ENCODE measurements at regions not wholly inside any gene's neighbourhood (a gene's known extent, or its start where the extent isn't known, plus 50 kb on each side); places are given as distances from the start of the nearest gene placed in this dataset.

GRCh38 chr6:141028791-141029280 is 1103.9 kb upstream of the GJE1 start:
- DNase-seq: no peak

- DNase-seq: no peak
Observed at GRCh38 chr6:141026504-141026903, 1106.2 kb upstream of the GJE1 start.

GRCh38 chr6:141024526-141024925 is 1108.2 kb upstream of the GJE1 start:
- no peak for DNase-seq

GRCh38 chr6:141017941-141018340 is 1114.8 kb upstream of the GJE1 start:
- DNase-seq: no peak

- DNase-seq: no peak
Observed at GRCh38 chr6:141000917-141001316, 1131.8 kb upstream of the GJE1 start.

GRCh38 chr6:140993515-140993914 is 1139.2 kb upstream of the GJE1 start:
- no peak for DNase-seq

GRCh38 chr6:140992678-140993077 is 1140.0 kb upstream of the GJE1 start:
- DNase-seq: no peak

GRCh38 chr6:140988780-140989179 is 1143.9 kb upstream of the GJE1 start:
- no peak for DNase-seq

GRCh38 chr6:140987364-140988155 is 1145.2 kb upstream of the GJE1 start:
- DNase-seq: no peak

GRCh38 chr6:140985679-140986275 is 1146.9 kb upstream of the GJE1 start:
- DNase-seq: no peak

- DNase-seq: no peak
Observed at GRCh38 chr6:140980265-140980887, 1152.3 kb upstream of the GJE1 start.

- no peak for DNase-seq
Observed at GRCh38 chr6:140979642-140980091, 1153.1 kb upstream of the GJE1 start.

- no peak for DNase-seq
Observed at GRCh38 chr6:140977403-140977802, 1155.3 kb upstream of the GJE1 start.

GRCh38 chr6:140976806-140977205 is 1155.9 kb upstream of the GJE1 start:
- DNase-seq: no peak

- DNase-seq: no peak
Observed at GRCh38 chr6:140970485-140970884, 1162.2 kb upstream of the GJE1 start.

GRCh38 chr6:140968062-140968461 is 1164.7 kb upstream of the GJE1 start:
- no peak for DNase-seq

- no peak for DNase-seq
Observed at GRCh38 chr6:140966676-140967075, 1166.0 kb upstream of the GJE1 start.

GRCh38 chr6:140960566-140960965 is 1172.2 kb upstream of the GJE1 start:
- no peak for DNase-seq

GRCh38 chr6:140957386-140957785 is 1175.3 kb upstream of the GJE1 start:
- peak; percentile 88 for DNase-seq

GRCh38 chr6:140956571-140957369 is 1176.0 kb upstream of the GJE1 start:
- DNase-seq: peak; percentile 89

- no peak for DNase-seq
Observed at GRCh38 chr6:140940251-140940925, 1192.3 kb upstream of the GJE1 start.

- DNase-seq: no peak
Observed at GRCh38 chr6:140932909-140933308, 1199.8 kb upstream of the GJE1 start.
